LNCAP (cell line): ENCODE measurements at regions not wholly inside any gene's neighbourhood (a gene's known extent, or its start where the extent isn't known, plus 50 kb on each side); places are given as distances from the start of the nearest gene placed in this dataset.

Source experiments
- TF ChIP-seq, protein P1 (sequence below): fragments of 450-650 bp; IDR thresholded peaks from 2 replicates; pipeline ENCODE4 v1.5.1; 2017; ENCODE audit warnings: mild to moderate bottlenecking

DNA sequence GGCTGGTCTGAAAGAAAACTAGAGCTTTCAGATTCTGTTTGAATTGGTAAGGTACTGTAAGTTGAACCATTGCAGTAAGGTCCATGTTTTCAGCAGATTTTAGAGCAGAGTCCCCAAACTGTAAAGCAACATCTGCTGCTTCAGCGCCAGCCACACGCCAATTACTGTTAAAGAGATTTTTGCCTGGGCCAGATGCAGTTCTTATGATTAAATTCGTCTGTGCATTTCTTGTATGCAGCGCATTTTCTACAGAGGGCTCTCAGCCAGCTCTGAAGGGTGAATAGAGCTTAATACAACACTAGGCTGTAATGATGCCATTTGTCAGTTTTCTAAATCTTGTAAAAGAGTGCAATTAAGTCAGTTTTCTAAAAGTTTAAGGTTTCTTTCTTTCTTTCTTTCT lies 246.3 kb downstream of the COX7C start:
- TF ChIP-seq, protein P1, sequence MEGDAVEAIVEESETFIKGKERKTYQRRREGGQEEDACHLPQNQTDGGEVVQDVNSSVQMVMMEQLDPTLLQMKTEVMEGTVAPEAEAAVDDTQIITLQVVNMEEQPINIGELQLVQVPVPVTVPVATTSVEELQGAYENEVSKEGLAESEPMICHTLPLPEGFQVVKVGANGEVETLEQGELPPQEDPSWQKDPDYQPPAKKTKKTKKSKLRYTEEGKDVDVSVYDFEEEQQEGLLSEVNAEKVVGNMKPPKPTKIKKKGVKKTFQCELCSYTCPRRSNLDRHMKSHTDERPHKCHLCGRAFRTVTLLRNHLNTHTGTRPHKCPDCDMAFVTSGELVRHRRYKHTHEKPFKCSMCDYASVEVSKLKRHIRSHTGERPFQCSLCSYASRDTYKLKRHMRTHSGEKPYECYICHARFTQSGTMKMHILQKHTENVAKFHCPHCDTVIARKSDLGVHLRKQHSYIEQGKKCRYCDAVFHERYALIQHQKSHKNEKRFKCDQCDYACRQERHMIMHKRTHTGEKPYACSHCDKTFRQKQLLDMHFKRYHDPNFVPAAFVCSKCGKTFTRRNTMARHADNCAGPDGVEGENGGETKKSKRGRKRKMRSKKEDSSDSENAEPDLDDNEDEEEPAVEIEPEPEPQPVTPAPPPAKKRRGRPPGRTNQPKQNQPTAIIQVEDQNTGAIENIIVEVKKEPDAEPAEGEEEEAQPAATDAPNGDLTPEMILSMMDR: no peak

DNA sequence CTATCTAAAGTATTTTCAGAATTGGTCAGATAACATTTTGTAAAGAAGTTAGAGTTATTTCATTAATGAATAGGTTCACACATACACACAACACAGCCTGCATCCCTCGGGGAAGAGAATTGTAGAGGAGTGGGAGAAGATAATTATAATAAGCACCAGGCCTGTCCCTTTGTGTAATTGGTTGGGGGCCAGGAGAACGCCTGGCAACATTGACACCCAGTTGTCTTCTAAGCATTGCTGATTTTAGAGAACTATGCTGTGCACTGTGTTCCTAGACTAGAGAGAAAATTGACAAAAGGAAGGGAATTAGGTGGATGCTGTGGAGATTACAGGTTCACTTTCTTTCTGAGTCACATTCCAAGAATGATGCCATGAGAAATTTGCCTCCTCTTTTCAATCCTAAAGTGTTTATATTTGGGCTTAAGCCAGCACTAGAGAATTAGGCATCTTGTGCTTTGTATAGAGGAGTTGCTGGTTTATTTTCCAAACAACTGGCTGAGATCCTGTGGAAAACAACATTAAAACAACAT lies 247.6 kb downstream of the COX7C start:
- TF ChIP-seq, protein P1: no peak

DNA sequence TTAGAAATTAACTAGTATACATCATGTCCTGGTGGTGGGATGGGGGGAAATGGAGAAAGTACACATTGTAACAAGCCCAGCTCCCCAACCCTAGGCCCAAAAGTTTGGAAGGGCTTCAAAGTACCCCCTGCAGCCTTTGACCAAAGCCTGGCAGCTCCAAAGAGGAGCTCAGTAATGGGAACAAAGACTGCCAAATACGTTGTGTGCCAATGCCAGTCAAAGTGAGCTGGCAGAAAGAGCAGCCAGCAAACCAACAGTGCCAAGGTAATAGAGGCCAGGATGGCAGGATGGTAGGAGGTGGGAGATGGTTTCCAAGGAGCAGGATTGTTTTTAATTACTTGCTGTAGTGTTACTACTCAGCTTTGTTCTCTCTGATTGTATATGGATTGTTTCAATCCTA lies 248.3 kb downstream of the COX7C start:
- TF ChIP-seq, protein P1: no peak

DNA sequence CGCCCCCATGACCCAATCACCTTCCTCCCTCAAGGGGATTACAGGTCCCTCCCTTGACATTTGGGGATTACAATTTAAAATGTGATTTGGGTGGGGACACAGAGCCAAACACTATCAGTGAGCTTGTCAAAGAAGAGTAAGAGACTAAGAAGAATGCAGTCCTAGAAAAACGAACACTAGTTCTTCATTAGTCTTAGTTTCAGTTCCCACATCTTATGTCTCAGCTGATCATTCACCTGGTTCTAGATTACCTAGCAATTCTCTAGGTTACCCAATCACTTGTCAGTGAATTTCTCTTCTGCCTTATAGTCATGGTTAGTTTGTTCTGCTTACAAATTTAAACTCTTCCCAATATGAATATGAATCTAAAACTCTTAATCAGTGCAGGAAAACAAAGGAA lies 251.5 kb downstream of the COX7C start:
- TF ChIP-seq, protein P1: no peak

DNA sequence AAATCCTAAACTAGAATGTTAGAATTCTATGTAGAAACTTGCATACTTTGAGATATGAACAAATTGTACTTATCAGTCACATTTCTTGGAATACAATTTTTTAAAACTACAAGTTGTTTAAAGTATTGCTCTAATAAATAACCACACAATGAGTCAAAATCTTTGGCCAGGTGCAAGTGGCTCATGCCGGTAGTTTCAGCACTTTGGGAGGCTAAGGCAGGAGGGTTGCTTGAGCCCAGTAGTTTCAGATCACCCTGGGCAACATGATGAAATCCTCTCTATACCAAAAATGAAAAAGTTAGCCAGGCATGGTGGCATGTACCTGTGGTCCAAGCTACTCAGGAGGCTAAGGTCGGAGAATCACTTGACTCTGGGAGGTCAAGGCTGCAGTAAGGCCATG lies 257.8 kb downstream of the COX7C start:
- TF ChIP-seq, protein P1: no peak

DNA sequence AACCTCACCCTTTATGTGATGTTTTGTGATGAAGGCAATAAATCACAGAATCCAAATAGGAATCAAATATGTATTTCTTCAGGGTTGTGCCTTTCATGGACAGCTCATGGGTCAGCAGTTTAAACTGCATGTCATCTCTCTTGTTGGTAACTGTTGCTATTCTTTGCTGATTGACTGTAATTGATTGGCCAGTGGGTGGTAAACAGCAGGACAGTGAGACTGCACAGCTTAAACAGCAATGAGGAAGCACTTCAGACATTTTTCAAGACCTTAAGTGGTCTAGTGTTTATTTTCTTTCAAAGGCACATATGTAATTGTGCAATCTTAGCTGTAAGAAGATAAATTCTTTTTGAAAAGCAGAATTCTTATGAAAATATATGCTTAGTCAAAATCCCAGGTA lies 260.5 kb downstream of the COX7C start:
- TF ChIP-seq, protein P1: no peak

DNA sequence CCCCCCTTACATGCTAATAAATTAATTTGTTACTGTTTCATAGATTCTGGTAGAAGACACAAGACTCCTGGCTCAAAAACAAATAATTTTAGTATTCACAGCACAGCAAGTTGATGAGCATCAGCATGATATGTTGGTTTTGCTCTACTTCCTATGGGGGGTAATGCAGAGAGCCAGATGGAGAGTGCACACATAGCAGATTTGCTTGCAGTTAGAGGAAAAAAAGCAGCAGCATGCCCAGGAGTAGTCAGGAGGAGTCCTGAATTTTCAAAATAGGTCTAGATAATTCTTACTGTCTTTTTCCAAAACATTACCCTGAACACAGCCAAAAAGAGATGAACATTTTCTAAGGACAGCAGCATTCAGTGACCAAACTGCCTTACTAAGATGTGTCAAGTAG lies 261.3 kb downstream of the COX7C start:
- TF ChIP-seq, protein P1: no peak

DNA sequence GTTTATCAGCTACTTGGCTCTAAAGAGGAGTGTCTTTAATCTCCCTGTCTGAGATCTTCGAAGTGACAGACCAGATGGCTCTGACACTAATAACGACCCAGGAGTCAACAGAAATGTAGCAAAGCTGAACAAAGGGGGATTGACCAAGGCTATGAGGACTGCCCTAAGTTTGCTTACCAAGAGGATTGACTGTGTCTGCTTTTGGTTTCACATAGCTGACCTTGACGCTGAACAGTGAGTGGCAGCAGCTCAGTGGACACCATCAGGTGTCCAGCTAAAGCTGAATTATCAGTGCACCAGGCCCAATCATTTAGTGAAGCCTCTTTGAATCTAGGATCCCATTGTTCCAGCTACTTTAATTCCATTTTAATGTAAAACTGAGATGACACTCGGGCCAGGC lies 262.6 kb downstream of the COX7C start:
- TF ChIP-seq, protein P1: no peak
